ENCODE measurements at regions not wholly inside any gene's neighbourhood (a gene's known extent, or its start where the extent isn't known, plus 50 kb on each side); places are given as distances from the start of the nearest gene placed in this dataset.

DNA sequence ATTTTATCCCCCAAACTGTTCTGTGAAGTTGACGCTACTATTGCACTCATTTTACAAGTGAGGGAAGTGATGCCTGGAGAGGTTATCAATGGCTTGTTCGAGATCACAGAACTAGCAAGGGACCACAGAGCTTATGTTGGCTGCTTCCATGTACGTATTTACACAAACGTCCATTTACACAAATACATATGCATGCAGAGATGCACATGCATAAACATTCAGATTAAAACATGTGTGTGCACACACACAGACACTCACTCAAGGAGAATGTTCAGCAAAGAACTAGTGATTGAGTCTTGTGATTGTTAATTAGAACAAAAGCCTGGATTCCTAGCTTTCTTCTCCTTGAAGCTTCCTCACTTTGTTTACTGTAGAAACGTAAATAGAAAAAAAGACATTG, 321.5 kb upstream of the CHD6 start:
- no peak for DNase-seq

DNA sequence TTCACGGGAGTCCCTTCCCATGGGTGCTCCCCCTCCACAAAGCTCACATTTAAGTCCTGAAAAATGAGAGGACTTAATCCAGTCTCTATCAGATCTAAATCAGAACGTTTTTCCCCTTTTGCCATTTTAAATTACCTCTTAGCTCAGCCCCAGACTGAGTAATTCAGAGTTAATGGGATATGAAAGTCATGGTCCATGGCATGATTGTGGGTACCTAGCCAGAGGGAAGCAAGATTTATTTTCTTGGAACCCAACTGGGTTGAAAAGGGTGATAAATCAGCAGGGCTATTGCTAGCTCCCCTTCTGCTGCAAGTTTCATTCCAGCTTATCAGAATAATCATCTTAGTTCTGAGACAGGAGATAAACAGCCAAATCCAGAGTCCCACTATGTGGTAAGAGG, 320.2 kb upstream of the CHD6 start:
- DNase-seq: no peak

DNA sequence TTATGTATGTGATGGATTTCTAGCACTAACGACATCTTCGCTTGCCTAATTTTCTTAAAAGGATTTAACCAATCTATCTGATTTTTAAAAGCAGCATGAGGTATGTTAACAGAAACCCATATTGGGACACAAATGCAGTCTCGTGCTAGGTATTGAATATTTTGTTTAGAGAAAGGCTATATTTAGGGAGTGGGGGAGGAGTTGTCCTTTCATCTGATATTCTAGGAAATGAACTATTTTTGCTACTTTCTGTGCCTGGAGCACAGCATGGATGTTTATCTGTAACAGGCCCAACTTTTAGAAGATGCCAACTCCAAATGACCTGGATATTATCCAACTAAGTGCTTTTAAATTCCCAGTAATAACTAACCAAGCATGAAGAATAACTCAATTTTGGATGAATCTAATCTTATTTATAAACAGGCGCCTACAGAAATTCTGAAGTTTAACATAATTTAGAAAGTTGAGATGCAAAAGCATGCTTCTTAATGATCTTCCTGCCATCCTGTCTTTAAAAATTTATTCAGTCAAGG, 317.1 kb upstream of the CHD6 start:
- no peak for DNase-seq

DNA sequence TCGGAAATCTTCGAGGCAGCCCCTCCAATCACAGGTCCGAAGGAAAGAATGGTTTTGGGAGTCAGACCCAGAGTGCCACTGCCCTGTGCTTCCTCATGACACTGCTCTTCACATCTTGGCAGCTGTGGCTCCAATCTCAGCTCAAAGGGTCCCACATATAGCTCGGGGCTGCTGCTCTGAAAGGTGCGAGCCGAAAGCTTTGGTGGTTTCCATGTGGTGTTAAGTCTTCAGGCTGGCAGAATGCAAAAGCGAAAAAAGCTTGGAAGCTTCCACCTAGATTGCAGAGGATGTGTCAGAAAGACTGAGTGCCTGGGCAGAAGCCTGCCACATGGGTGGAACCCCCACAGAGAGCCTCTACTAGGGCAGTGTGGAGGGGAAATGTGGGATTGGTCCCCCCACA, 314.3 kb upstream of the CHD6 start:
- DNase-seq: no peak

DNA sequence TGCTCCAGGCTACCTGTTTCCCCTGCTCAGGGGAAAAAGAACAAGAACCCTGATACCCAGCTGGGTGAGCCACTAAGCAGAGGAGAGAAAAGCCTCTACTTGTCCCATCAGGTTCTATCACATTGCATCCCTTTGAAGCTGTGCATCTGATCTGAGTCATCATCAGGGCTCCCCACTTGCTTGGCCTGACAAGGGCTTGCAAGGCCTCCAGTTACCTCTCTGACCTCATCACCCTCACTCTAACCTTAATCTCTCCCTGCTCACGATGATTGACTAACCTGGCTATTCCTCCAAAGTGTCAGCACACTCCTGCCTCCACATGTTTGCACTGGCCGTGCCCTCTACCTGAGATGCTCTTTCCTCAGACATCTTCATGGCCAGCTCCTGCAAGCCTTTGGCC, 309.5 kb upstream of the CHD6 start:
- no peak for DNase-seq

DNA sequence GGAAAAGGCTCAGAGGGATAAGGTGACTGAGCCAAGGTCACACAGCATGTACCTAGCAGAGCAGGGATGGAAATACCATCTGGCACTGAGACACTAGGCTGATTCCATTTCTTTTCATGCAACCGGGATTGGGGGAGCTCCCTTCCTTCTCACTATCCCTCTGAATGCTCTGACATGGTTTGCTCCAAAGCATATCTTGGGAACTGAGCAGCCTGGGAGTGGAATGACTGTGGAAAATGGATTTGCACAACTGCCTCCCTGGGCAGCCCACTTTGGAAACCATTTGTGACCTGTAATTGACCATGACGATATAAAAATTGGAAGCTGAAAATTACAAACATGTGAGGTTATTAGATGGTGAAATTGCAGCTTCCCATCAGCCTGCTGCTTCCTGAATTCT, 309.0 kb upstream of the CHD6 start:
- no peak for DNase-seq

DNA sequence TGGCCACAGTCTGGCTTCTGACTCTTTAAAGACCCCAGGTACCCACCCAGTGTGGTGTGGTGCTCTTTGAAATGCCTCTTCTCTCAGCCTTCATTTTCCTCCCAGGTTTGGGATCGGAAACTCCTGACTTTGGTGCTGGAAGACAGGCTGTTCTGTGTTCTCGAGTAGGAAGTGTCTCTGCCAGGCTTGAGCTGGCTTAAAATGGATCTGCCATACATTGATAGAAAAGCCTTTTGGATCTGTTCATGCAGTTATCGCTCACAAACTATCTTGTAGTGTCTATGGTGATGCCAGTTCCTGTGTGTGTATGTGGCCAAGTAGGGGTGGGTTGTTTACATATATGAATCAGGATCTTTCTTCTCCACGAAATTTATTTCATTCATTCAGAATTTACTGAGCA, 307.3 kb upstream of the CHD6 start:
- no peak for DNase-seq

DNA sequence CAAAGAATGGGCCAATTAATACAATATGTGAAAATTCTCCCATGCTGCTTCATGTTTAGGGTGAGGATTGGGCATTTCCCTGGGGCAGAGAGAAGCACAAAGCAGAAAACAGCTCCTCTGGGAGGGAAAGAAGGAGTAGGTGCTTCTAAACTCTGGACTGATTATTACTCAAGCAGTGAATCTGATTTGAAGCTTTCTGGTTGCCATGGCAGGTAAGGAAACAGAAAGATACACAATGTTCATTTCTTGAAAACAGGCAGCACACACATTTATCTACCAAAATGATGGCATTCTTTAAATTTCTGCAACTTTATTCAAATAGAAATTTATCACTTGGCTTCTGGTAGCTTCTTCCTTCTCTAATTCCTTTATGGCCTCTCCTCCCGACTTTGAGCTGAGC, 305.4 kb upstream of the CHD6 start:
- DNase-seq: no peak

DNA sequence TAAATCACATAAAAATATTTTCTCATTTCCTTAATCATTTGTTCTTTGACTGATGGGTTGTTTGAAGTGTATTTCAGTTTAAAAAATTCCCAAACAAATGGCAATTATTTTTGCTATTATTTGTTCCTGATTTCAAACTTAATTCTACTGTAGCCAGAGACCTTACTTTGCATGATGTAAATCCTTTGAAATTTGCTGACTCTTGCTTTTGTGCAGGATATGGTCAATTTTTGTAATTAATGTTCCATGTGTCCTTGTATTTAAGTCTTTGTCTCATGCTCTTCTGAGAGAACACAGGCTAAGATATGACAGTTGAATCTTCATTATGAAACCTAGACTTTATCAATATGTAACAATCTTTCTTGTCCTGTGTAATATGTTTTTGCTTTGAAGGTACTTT, 295.0 kb upstream of the CHD6 start:
- no peak for DNase-seq

DNA sequence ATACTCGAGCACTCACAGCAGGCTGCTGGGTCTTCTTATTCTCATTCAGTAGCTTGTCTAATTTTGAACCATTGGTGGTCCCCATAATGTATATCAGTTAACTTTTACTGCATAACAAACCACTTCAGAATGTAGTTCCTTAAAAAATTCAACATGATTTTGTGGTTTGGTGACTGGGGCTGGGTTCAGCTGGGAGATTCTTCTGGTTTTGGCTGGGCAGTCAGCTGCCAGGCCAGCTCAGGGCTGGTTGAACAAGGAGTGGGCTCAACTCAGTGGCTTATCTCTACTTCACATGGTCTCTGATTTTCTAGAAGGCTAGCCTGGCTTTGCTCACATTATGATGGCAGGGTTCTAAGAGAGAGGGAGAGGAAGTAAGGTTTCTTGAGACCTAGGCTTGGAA, 292.4 kb upstream of the CHD6 start:
- no peak for DNase-seq

DNA sequence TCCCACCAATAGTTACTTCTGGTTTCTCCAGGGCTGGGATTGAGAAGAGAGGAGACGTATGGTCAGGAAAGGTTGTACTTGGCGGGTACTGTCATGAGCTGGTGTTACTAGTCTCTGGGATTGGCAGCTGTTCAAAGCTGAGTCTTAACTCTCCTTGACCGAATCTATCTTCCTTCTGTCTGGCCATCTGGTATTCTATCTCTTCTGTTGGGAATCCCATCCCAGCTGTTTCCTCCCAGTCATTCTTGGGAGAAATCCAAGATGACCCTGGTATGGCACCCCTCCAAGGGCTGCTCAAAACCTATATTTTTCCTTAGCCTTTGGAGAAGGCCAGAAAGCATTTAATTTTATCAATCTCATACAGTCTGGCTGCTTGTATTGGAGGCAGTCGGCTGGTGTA, 287.0 kb upstream of the CHD6 start:
- no peak for DNase-seq

DNA sequence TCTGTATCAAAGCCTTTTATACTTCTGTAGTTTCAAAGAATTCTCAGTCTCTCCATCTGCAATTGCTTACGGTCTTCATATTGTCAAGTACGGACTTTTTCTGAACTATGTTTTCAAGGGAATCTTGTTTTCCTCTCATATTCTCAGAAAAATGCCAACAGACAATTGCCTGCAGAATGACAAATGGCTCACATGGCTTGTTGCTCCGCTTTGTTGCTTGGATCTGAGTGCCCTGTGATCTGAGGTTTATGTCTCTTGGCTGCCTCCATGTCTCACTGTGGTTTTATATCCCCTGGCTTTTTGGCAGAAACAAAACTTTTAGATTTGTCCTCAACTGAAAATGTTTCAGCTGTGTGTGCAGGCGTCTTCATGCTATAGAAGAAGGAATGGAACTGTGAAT, 285.4 kb upstream of the CHD6 start:
- DNase-seq: no peak

DNA sequence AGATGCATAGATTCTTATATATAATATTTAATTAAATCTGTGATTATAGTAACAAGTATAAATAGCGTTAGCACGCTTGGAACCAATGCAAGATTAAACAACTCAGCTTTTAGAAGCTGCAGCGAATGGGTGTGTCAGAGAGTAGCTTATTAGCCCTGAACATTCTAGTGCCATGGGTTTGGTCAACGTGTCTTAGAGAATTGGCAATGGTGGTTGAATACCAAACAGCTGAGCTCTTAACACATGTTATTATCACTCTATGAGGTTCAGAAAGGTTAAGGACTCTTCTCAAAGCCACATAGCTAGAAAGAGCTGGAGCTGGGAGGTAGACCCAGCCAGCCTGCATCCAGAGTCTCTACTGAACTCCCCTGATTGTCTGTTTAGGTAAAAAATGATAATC, 284.2 kb upstream of the CHD6 start:
- no peak for DNase-seq

DNA sequence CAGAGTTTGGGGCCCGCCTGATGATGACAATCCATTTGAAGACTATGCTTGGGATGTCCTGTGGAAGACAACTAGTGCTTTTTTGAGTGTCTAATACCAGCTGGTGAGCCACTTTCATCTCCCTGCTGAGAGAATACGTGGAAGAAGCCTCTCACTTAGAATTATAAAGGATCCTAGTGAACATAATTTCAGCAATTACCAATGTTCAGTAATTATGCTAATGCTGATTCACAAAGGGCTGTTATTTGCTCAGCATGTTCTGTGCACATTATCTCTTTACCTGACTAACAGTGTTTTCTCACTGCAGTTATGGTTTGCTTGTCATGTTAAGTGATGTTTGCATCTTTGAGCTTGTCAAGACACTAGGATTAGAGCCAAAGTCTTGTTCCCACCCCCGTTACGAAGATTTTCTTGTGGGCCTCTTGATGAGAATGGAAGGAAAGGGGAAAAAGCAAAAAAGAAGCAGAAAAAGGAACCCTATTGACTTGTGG, 282.1 kb upstream of the CHD6 start:
- DNase-seq: no peak

DNA sequence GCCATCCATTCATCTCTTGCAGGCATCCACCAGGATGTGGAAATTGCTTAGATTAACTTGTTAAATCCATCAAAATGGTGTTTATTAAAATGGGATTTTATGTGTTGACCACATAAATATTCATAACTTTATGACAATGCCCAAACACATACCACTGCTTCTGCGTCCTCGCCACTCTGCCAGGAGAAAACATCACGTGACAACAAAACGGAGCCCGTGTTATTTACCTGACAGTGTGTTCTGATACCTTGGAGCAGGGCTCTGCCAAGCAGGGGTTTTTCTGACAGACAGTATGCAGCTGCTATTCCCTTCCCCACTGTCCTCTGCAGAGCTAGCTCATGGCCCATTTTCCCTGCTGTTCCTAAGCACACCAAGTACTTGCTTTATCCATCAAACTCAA, 279.5 kb upstream of the CHD6 start:
- no peak for DNase-seq

DNA sequence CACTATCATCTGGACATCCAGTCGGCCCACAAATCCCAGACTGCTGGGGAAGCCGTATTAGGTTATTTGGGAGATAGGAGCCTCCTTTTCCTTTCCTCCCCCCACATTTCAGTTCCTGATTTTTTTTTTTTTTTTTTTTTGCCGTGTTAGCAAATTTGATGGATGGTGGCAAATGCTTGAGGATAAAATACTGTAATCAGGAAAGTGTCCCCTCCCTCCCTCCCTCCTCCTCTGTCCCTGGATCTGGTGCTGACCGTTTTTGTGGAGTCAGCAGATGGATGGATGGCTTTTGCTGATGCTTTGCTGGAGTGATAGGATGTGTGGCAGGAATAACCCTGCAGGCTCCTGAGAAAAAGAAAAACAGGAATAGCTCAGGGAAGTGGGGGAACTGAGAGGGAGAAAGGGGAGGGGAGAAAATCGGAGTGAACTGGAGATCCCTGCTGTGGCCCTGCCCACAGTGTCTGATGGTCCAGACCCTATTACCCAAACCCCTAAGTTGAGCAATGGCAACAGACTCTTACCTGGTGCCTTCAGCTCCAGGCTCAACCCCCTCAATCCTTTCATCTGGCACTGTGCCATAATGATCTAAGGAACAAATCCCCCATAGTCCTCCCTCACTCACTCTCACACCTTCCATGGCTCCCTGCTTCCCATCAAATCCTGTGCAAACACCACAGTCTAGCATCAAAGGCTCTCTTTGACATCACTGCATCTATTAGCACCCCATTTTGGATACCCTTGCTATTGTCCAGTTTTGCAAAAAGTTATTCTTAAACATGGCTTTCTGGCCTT, 277.3 kb upstream of the CHD6 start:
- DNase-seq: no peak

DNA sequence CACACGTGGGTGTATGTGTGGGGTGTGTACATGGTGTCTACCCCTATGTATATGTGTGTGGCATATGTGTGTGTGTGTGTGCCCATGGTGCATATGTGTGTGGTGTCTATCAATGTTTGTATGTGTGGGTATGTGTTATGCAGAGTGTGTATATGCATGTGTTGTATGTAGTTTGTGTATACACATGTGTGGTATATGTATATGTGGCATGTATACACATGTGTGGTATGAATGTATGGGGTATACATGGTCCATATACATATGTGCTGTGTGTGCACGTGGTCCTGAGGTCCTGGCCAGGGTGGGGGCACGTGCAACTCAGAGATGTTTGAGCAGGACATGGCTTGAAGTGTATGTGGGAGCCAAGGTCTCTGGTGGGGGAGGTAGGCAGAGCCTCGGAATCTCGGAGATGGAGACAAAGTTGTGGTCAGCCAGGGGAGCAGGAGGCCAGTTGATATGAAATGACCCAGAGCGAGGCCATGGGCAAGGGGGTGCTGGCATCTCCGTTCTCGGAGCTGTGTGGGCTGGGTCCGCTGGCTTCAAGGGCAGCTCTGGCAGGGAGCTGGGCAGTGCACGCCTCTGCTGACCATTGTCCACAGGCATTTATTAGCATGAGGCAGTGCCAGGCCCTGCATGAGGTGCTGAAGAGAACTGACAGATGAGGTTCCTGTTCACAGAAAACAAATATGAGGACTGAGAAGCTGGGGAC, 276.2 kb upstream of the CHD6 start:
- no peak for DNase-seq

DNA sequence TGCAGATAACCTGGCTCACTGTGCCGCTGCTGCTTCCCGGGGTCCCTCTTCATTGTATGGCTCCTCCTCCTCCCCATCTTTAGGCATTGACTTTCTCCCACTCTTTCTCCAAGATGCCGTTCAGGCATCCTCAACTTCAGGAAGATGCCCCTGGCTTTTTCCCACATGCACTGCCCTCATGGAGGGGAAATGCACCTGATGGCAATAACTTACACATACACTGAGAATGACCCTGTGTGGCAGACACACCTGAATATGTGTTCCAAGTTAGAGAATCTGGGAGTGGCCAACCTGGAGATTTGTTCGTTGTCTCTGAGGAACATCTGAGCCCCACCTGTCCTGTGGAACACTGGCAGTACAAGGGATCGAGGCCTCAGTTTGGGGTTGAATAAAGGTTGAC, 273.9 kb upstream of the CHD6 start:
- no peak for DNase-seq

DNA sequence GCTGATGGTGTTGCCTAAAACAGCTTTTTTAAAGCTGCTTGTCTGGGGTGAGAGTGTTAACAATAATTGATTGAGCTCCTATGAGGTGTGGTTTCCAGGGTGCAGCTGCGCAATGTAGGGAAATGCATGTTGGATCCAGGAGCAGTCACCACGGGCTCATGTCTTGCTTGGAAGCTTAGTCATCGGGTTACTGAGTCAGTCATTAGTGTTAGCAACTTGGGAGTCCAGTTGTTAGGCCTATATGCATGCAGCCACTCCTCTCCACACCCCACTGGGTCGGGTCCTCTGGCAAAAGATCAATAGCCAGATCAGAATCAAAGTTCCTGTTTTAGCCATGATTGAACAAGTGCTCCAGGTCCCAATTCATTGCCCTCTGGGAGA, 271.7 kb upstream of the CHD6 start:
- no peak for DNase-seq

DNA sequence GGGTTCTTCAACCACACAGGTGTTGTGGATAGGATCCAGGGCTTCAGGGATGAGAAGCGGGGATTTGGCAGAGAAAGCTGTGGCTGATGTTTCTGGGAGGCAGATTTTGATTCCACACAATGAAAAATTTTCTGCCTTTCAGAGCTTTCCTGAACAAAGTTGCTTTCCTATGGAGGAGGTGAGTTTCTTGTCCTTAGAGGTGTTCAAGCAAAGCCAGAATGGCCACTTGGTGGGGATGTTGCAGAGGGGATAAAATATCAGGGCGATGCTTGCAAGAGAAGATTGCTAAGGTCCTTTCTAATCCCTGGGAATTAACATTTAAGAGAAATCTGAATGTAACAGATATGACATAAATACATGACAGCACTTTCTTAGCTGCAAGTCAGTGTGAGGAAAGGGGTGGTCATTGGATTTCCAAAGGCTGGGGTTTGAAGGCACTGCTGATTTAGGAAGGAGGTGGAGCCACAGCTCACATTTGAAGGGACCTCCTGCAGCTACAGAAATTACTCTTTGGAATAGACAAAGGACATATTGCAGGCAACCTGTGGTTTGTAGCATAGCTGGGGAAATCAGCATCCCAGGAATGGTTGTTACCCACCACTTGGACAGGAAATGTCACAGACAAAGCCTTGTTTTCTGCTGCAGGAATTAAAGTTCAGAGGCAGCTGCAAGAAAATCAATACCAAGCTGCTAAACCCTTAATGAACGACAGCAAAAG, 271.1 kb upstream of the CHD6 start:
- DNase-seq: no peak

DNA sequence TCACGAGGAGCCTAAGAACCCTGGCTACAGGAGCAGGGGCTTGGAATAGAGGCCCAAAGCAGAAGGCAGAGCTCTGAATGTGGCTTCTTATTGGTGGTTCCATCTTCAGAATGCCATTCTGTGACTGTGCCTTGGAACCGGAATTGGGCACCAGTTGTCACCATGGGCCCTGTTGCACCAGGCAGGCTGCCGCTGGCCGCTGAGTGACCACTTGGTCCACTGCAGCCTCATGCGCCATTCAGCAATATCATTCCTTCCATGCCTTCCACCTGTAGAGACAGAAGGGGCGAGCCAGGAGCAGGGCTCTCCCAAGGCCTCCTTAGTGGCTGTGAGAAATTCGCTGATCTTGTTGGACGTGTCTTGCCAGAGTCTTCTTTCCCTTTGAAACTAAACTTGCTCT, 270.3 kb upstream of the CHD6 start:
- no peak for DNase-seq

DNA sequence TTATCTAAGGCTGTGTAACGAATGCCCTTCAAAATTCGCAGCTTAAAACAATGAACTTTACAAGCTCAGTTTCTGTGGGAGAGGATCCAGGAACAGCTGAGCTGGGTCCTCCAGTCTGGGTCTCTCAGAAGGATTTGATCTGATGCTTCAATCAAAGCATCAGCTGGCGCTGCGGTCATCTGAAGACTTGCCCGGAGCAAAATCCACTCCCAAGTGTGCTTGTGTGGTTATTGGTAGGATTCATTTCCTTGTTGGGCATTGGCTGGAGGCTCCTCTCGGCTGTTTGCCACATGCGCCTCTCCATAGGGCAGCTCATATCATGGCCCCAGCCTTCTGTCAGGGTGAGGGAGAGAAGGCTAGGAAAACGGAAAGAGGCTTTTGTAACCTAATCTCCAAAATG, 269.3 kb upstream of the CHD6 start:
- no peak for DNase-seq

DNA sequence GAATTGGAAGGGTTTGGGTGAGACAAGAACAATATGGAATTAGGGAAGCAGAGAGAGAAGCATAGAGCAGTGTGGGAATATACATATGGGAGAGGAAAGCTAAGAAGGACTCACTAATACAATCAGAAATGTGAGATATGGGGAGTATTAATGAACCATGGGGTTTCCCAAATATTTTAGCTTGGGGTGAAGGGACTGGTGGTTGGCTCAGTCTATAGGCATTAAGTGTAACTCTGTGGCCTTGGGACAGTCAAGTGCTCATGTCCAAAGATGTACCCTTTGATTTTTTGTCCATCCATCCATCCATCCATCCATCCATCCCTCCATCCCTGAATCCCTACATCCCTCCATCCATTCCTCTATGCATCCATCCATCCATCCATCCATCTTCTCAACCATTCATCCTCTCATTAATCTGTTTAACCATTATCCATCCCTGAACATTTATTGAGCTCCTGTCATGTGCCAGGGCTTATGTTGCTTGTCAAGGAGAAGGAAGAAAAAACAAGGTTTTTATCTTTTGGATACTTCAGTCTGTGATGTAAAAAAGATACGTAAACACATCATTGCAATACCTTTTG, 263.4 kb upstream of the CHD6 start:
- no peak for DNase-seq

DNA sequence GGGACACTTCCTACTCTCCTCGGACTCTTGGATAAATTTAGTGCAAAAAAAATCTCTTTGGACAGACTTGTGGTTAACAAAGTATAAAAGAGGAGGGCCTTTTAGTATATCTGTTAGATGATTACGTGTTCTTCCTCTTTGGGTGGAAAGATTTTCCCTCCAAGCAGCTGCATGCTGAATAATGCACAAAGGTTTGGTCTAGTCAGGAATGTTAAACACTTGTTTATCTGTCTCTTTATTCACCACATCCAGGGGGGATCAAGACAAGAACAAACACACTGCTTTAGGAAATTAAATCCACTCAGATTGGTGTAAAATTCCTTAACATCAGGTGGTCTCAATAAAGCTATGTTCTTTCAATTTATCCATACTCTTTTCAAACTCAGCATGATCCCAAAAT, 260.9 kb upstream of the CHD6 start:
- DNase-seq: no peak

Measured in amniotic stem cell (primary cell).